ENCODE measurements at regions not wholly inside any gene's neighbourhood (a gene's known extent, or its start where the extent isn't known, plus 50 kb on each side); places are given as distances from the start of the nearest gene placed in this dataset.

- H3K27ac Mint-ChIP-seq (ENCODE audit: unreplicated experiment), result no peak overlapping the region
- DNase-seq (ENCODE audit: low spot score), result no peak
- no peaks in the 10 kb centered on the region for H3K9me3 Mint-ChIP-seq (ENCODE audit: unreplicated experiment)
- H3K36me3 Mint-ChIP-seq (ENCODE audit: low read depth, unreplicated experiment), result no peaks in the 10 kb centered on the region
- no peak overlapping the region for H3K4me3 Mint-ChIP-seq (ENCODE audit: unreplicated experiment)
- TF ChIP-seq CTCF (IDR thresholded peaks at IDR 0.05; ENCODE audit: unreplicated experiment), result no peak
- H3K27me3 Mint-ChIP-seq (ENCODE audit: unreplicated experiment), result peaks cover 2% of the 10 kb centered on the region
- H3K4me1 Mint-ChIP-seq (ENCODE audit: unreplicated experiment), result peaks cover 3% of the 10 kb centered on the region
These were observed 199.3 kb downstream of the SNX10 start for GRCh38 chr7:26490640-26491624.

- Mint-ChIP-seq H3K9me3 (ENCODE audit: unreplicated experiment) (no peaks in the 10 kb centered on the region), H3K4me1 (ENCODE audit: unreplicated experiment) (peaks cover 3% of the 10 kb centered on the region), H3K36me3 (ENCODE audit: low read depth, unreplicated experiment) (no peaks in the 10 kb centered on the region), H3K27ac (ENCODE audit: unreplicated experiment) (no peak overlapping the region), H3K27me3 (ENCODE audit: unreplicated experiment) (peaks cover 2% of the 10 kb centered on the region), H3K4me3 (ENCODE audit: unreplicated experiment) (no peak overlapping the region)
- no peak for TF ChIP-seq CTCF (IDR thresholded peaks at IDR 0.05; ENCODE audit: unreplicated experiment)
- DNase-seq (ENCODE audit: low spot score), result no peak
These were observed 201.2 kb downstream of the SNX10 start for GRCh38 chr7:26492816-26493215.

GRCh38 chr7:26493737-26494428, 202.2 kb downstream of the SNX10 start:
- no peak for TF ChIP-seq CTCF (IDR thresholded peaks at IDR 0.05; ENCODE audit: unreplicated experiment)
- no peak overlapping the region for H3K27ac Mint-ChIP-seq (ENCODE audit: unreplicated experiment)
- no peaks in the 10 kb centered on the region for H3K9me3 Mint-ChIP-seq (ENCODE audit: unreplicated experiment)
- H3K36me3 Mint-ChIP-seq (ENCODE audit: low read depth, unreplicated experiment), result no peaks in the 10 kb centered on the region
- peaks cover 2% of the 10 kb centered on the region for H3K27me3 Mint-ChIP-seq (ENCODE audit: unreplicated experiment)
- DNase-seq (ENCODE audit: low spot score), result no peak
- no peak overlapping the region for H3K4me3 Mint-ChIP-seq (ENCODE audit: unreplicated experiment)
- H3K4me1 Mint-ChIP-seq (ENCODE audit: unreplicated experiment), result peaks cover 3% of the 10 kb centered on the region

- no peak overlapping the region for H3K4me3 Mint-ChIP-seq (ENCODE audit: unreplicated experiment)
- peaks cover 4% of the 10 kb centered on the region for H3K27me3 Mint-ChIP-seq (ENCODE audit: unreplicated experiment)
- H3K36me3 Mint-ChIP-seq (ENCODE audit: low read depth, unreplicated experiment), result no peaks in the 10 kb centered on the region
- no peak for DNase-seq (ENCODE audit: low spot score)
- H3K27ac Mint-ChIP-seq (ENCODE audit: unreplicated experiment), result no peak overlapping the region
- H3K4me1 Mint-ChIP-seq (ENCODE audit: unreplicated experiment), result peaks cover 3% of the 10 kb centered on the region
- H3K9me3 Mint-ChIP-seq (ENCODE audit: unreplicated experiment), result no peaks in the 10 kb centered on the region
- no peak for TF ChIP-seq CTCF (IDR thresholded peaks at IDR 0.05; ENCODE audit: unreplicated experiment)
These were observed 203.9 kb downstream of the SNX10 start for GRCh38 chr7:26495569-26495968.

All from endothelial cell (in vitro differentiated cells).